PC-9 (cell line): ENCODE measurements at regions not wholly inside any gene's neighbourhood (a gene's known extent, or its start where the extent isn't known, plus 50 kb on each side); places are given as distances from the start of the nearest gene placed in this dataset.

Source experiments
- BruUV-seq: library from RNA; stranded (reverse); fragments of 400-500 nt; replicated peaks from 2 replicates; lab custom pipeline; 2021; lab: Mats Ljungman, UMichigan
- CTCF ChIA-PET: fragments of 300-600 bp; sonication (Branson Sonifier 250); formaldehyde crosslinking; loops from one replicate; lab custom pipeline; 2022; ENCODE audit warnings: antibody characterized with exemption; lab: Charles Lee
- POLR2A ChIA-PET: fragments of 300-600 bp; sonication (Branson Sonifier 250); formaldehyde crosslinking; loops from one replicate; lab custom pipeline; 2022; ENCODE audit warnings: antibody characterized with exemption; ENCODE audit not compliant: unreplicated experiment; lab: Charles Lee
- DNase-seq, 2 experiments: peaks; one replicate each; pipeline versions ENCODE4 v3.0.0 to v3.0.0-alpha.2; 2015 to 2022; ENCODE audit warnings: mixed read lengths in 1 of 2
- H2AFZ ChIP-seq: fragments of 200-600 bp; sonication (generic); 2 replicates; pipeline ENCODE4 v1.8.1; 2017; ENCODE audit warnings: antibody characterized with exemption
- H3F3A ChIP-seq: fragments of 200-600 bp; sonication (generic); 2 replicates; pipeline ENCODE4 v1.8.1; 2017; ENCODE audit warnings: antibody characterized with exemption, mild to moderate bottlenecking, low read depth; ENCODE audit not compliant: insufficient read depth
- H3K27ac ChIP-seq: fragments of 200-600 bp; sonication (generic); 2 replicates; pipeline ENCODE4 v1.6.1; 2016; ENCODE audit warnings: mixed run types
- H3K27me3 ChIP-seq: fragments of 200-600 bp; sonication (generic); 2 replicates; pipeline ENCODE4 v1.6.1; 2016; ENCODE audit warnings: low read depth, mixed run types; ENCODE audit not compliant: insufficient read depth
- H3K36me3 ChIP-seq: fragments of 200-600 bp; sonication (generic); 2 replicates; pipeline ENCODE4 v1.6.1; 2016; ENCODE audit warnings: low read depth, mixed run types
- H3K4me1 ChIP-seq: fragments of 200-600 bp; sonication (generic); replicated peaks from 2 replicates; pipeline ENCODE4 v1.6.1; 2016; ENCODE audit warnings: mixed run types; ENCODE audit not compliant: insufficient read depth
- H3K4me2 ChIP-seq: fragments of 200-600 bp; sonication (generic); 2 replicates; pipeline ENCODE4 v1.6.1; 2017; ENCODE audit warnings: mixed run types
- H3K4me3 ChIP-seq: fragments of 200-600 bp; sonication (generic); 2 replicates; pipeline ENCODE4 v1.6.1; 2016; ENCODE audit warnings: mixed run types
- H3K79me2 ChIP-seq: fragments of 200-600 bp; sonication (generic); 2 replicates; pipeline ENCODE4 v1.6.1; 2017; ENCODE audit warnings: low read depth, mixed run types
- H3K9me2 ChIP-seq: fragments of 200-600 bp; sonication (generic); 2 replicates; pipeline ENCODE4 v1.8.1; 2017; ENCODE audit warnings: mild to moderate bottlenecking; ENCODE audit not compliant: insufficient read depth
- H3K9me3 ChIP-seq: fragments of 200-600 bp; sonication (generic); 2 replicates; pipeline ENCODE4 v1.8.1; 2016; ENCODE audit warnings: low read depth; ENCODE audit not compliant: insufficient read depth
- H4K20me1 ChIP-seq: fragments of 200-600 bp; sonication (generic); 2 replicates; pipeline ENCODE4 v1.8.1; 2017; ENCODE audit not compliant: insufficient read depth
- EZH2 ChIP-seq: fragments of 200-600 bp; sonication (generic); IDR thresholded peaks from 2 replicates; pipeline ENCODE4 v1.8.0; 2017; ENCODE audit warnings: antibody characterized with exemption, low read depth
- intact Hi-C: fragments of 100-400 bp; cut with micrococcal nuclease; formaldehyde crosslinking; loops from one replicate; pipeline ENCODE4 v1.10.0; 2022; ENCODE audit not compliant: unreplicated experiment
- TF ChIP-seq, protein P1 (sequence below): fragments of 200-600 bp; sonication (generic); conservative IDR thresholded peaks from 2 replicates; pipeline ENCODE4 v1.6.1; 2017; ENCODE audit warnings: mixed run types, antibody characterized with exemption, mild to moderate bottlenecking, moderate library complexity

GRCh38 chr5:12003680-12004079, 99.4 kb upstream of the CTNND2 start:
- Histone ChIP-seq H3F3A (no peaks in the 10 kb centered on the region), H3K79me2 (no peaks in the 10 kb centered on the region), H3K4me2 (no peak overlapping the region), H3K4me1 (no peaks in the 10 kb centered on the region), H3K4me3 (no peak overlapping the region), H3K9me3 (no peaks in the 10 kb centered on the region), H3K27me3 (no peaks in the 10 kb centered on the region), H3K27ac (no peak overlapping the region), H2AFZ (no peak overlapping the region), H3K36me3 (no peaks in the 10 kb centered on the region), H3K9me2 (no peaks in the 10 kb centered on the region), H4K20me1 (no peaks in the 10 kb centered on the region; the same call in 1 of the 2 replicates)
- no TSS peak for BruUV-seq
- intact Hi-C loops = no loop called here
- DNase-seq = no peak
- ChIA-PET CTCF (no interaction called here), POLR2A (no interaction called here)
- TF ChIP-seq EZH2 = no peak
- TF ChIP-seq, protein P1, sequence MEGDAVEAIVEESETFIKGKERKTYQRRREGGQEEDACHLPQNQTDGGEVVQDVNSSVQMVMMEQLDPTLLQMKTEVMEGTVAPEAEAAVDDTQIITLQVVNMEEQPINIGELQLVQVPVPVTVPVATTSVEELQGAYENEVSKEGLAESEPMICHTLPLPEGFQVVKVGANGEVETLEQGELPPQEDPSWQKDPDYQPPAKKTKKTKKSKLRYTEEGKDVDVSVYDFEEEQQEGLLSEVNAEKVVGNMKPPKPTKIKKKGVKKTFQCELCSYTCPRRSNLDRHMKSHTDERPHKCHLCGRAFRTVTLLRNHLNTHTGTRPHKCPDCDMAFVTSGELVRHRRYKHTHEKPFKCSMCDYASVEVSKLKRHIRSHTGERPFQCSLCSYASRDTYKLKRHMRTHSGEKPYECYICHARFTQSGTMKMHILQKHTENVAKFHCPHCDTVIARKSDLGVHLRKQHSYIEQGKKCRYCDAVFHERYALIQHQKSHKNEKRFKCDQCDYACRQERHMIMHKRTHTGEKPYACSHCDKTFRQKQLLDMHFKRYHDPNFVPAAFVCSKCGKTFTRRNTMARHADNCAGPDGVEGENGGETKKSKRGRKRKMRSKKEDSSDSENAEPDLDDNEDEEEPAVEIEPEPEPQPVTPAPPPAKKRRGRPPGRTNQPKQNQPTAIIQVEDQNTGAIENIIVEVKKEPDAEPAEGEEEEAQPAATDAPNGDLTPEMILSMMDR = no peak

DNA sequence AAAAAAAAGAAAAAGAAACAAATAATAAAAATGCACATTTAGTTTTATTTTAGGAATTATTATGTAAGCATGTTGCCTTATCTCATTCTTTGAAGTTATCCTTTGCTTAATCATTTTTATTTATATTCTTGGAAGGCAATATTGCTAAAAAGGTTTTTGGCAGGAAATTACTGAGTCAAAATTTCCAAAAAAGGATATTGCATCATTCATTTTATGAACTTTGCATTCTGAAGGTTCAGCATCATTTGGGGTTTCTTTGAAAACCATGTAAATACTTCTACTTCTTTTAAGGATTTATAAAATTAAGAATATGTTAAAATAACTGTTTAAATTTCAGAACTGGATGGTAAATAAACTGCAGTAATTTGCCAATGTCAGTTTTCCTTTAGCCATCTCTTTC, 94.2 kb upstream of the CTNND2 start:
- no peaks in the 10 kb centered on the region for H3F3A ChIP-seq
- H3K36me3 ChIP-seq = no peaks in the 10 kb centered on the region
- no peaks in the 10 kb centered on the region for H3K4me1 ChIP-seq
- H3K9me2 ChIP-seq = no peaks in the 10 kb centered on the region
- H3K9me3 ChIP-seq = no peaks in the 10 kb centered on the region
- no peak overlapping the region for H3K4me2 ChIP-seq
- ChIA-PET POLR2A (no interaction called here), CTCF (no interaction called here)
- BruUV-seq = no TSS peak
- no peaks in the 10 kb centered on the region for H3K79me2 ChIP-seq
- intact Hi-C loops = no loop called here
- no peak for DNase-seq
- no peaks in the 10 kb centered on the region for H3K27me3 ChIP-seq
- H4K20me1 ChIP-seq = no peaks in the 10 kb centered on the region
- TF ChIP-seq, protein P1 = no peak
- TF ChIP-seq EZH2 = no peak
- no peak overlapping the region for H2AFZ ChIP-seq
- no peak overlapping the region for H3K27ac ChIP-seq
- no peak overlapping the region for H3K4me3 ChIP-seq

DNA sequence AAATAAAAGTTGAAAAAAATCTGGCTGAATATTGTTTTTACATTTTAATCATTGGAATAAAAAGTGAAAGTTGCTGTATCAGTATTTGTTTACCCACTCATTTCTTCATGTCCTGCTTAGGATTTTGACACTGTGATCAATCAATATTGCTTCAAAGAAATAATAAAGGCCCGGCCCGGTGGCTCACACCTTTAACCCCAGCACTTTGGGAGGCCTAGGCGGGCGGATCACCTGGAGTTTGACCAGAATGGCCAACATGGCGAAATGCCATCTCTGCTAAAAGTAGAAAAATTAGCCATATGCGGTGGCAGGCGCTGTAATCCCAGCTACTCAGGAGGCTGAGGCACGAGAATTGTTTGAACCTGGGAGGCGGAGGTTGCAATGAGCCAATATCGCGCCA, 93.7 kb upstream of the CTNND2 start:
- intact Hi-C loops = no loop called here
- ChIA-PET CTCF (no interaction called here), POLR2A (no interaction called here)
- Histone ChIP-seq H3K27ac (no peak overlapping the region), H3K36me3 (no peaks in the 10 kb centered on the region), H2AFZ (no peak overlapping the region), H4K20me1 (no peaks in the 10 kb centered on the region), H3K27me3 (no peaks in the 10 kb centered on the region), H3K79me2 (no peaks in the 10 kb centered on the region), H3K4me3 (no peak overlapping the region), H3K4me2 (no peak overlapping the region), H3K9me2 (no peaks in the 10 kb centered on the region), H3K4me1 (no peaks in the 10 kb centered on the region), H3F3A (no peaks in the 10 kb centered on the region), H3K9me3 (no peaks in the 10 kb centered on the region)
- BruUV-seq = no TSS peak
- TF ChIP-seq, protein P1 = no peak
- TF ChIP-seq EZH2 = no peak
- DNase-seq = no peak
